ENCODE measurements at regions not wholly inside any gene's neighbourhood (a gene's known extent, or its start where the extent isn't known, plus 50 kb on each side); places are given as distances from the start of the nearest gene placed in this dataset.

DNA sequence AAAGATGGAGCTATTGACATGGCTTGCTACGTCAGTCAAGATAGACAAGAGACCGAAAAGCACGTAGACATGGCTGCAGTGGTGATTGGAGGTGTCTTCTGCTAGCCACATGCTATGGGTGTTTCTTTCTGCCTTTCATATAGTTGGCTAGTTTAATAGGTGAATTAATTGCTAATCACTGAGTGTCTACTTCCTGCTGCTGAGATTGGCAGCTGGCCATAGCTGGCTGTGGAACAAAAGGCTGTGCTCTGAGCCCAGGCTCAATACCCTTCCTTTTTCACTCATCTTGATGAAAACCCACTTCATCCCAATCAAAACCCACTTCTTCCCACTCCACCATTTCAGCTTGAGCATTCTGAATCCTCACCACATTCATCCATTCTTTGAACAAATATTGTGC is 221.4 kb upstream of the MAF start:
- TF ChIP-seq, protein P1, sequence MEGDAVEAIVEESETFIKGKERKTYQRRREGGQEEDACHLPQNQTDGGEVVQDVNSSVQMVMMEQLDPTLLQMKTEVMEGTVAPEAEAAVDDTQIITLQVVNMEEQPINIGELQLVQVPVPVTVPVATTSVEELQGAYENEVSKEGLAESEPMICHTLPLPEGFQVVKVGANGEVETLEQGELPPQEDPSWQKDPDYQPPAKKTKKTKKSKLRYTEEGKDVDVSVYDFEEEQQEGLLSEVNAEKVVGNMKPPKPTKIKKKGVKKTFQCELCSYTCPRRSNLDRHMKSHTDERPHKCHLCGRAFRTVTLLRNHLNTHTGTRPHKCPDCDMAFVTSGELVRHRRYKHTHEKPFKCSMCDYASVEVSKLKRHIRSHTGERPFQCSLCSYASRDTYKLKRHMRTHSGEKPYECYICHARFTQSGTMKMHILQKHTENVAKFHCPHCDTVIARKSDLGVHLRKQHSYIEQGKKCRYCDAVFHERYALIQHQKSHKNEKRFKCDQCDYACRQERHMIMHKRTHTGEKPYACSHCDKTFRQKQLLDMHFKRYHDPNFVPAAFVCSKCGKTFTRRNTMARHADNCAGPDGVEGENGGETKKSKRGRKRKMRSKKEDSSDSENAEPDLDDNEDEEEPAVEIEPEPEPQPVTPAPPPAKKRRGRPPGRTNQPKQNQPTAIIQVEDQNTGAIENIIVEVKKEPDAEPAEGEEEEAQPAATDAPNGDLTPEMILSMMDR (conservative IDR thresholded peaks at IDR 0.05; ENCODE audit: low read depth, low read length), result no peak
- H3K4me3 ChIP-seq (ENCODE audit: low read depth, low read length), result no peak overlapping the region
- no peak for DNase-seq (ENCODE audit: low read depth)

DNA sequence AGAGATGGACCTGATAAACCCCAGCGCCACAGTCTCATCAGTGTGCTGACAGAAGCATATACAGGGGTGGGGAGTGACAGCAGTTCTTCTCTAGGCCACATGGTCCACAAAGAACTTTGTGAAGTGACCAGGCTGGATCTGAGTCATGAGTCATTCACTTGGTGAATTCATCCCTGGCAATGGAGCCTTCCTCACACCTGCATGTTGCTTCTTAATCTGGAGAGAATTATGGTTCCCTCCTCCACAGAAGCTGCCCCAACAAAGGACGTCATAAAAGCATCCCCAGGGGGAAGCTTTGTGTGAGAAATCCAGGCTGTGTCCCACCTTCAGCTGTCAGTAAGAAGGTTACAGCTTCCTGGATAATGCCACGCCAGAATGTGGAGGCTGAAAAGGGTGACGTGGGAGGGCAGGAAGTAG is 215.6 kb upstream of the MAF start:
- no peak for DNase-seq (ENCODE audit: low read depth)
- TF ChIP-seq, protein P1 (conservative IDR thresholded peaks at IDR 0.05; ENCODE audit: low read depth, low read length), result no peak
- H3K4me3 ChIP-seq (ENCODE audit: low read depth, low read length), result no peak overlapping the region

DNA sequence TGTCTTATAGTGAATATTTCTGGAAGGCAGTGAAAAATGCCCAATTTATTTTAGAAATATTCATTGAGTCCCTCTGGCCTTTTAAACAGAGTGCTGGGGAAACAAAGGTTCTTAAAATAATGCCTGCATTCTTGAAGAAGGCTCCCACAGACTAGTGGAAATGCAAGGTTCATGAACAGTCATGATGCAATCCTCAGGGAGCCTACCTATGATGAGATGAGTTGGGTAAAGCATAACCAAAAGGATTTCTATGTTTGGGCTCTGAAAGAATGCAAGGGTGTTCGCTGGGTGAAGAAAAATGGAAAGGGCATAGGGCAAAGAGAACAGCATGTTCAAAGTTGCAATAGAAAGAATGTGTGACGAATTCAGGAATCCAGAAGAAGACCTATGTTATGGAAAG is 214.5 kb upstream of the MAF start:
- H3K4me3 ChIP-seq (ENCODE audit: low read depth, low read length), result no peak overlapping the region
- TF ChIP-seq, protein P1 (conservative IDR thresholded peaks at IDR 0.05; ENCODE audit: low read depth, low read length), result no peak
- DNase-seq (ENCODE audit: low read depth), result no peak

DNA sequence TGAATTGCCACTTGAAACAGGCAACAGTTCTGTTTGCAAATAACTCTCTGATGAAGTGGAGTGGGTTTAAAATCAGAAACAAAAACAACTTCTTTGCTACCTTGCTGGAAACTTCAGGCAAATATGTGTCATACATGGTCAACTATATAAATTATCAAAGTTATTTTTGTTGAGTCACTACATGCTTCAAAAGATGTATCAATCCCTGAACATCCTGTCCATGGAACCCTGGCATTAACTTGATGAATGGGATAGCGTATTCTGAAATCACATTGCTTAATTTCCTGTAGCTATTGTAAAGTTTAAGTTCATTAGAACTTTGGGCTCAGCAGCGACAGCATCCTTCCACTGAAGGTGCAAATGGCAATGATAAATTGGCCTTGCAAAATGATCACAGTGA is 213.6 kb upstream of the MAF start:
- no peak for DNase-seq (ENCODE audit: low read depth)
- TF ChIP-seq, protein P1 (conservative IDR thresholded peaks at IDR 0.05; ENCODE audit: low read depth, low read length), result no peak
- no peak overlapping the region for H3K4me3 ChIP-seq (ENCODE audit: low read depth, low read length)

DNA sequence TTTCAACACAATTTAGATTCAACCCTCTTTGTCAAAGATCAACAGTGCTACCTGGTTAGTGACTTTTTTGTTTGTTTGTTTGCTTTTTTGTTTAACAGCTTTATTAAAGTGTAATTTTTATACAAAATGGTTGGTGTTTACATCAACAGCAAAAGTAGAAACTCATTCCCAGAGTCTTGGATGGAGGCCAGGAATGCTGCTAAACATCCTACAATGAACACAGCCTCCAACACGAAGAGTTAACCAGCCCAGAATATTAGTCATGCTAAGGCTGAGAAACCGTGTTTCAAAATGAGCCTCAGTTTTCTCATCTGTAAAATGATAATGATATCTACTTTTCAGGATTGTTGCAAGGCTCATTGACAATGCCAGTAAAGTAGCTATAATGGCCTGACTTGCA is 211.0 kb upstream of the MAF start:
- H3K4me3 ChIP-seq (ENCODE audit: low read depth, low read length), result no peak overlapping the region
- peak; percentile 21 for DNase-seq (ENCODE audit: low read depth)
- TF ChIP-seq, protein P1 (conservative IDR thresholded peaks at IDR 0.05; ENCODE audit: low read depth, low read length), result no peak

DNA sequence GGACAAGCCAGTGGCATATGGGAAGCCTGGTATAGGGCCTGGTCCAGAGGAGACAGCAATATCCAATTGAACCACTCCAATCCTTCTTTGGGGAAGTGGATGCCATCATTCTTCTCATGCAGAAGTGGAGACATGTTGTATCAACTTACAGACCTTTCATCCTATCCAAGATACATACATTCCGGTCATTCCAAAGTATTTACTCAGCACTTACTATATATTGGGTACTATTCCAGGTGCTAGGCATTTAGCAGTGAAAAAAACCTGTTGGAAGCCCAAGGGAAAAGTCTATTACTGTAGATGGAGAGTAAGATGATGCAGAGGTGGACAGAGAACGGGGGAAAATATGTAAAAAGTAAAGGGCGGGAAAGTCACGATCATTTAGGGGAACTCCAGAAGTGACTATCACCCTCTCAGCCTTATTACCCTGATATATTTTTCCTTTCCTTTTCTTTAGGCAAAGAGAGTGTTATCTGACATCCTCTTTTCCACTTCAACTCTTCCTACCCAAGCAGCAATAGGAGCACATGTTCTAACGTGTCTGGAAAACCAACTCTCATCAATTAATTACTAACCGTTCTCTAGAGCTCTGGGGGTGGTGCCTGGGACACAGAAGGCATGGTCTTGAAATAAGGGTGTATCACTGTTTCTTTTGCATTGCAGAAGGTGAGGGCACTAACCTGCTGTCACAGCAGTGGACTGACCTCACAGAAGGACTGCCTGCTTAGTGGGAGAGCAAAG is 210.1 kb upstream of the MAF start:
- TF ChIP-seq, protein P1 (conservative IDR thresholded peaks at IDR 0.05; ENCODE audit: low read depth, low read length), result no peak
- H3K4me3 ChIP-seq (ENCODE audit: low read depth, low read length), result no peak overlapping the region
- DNase-seq (ENCODE audit: low read depth), result peak; percentile 13

DNA sequence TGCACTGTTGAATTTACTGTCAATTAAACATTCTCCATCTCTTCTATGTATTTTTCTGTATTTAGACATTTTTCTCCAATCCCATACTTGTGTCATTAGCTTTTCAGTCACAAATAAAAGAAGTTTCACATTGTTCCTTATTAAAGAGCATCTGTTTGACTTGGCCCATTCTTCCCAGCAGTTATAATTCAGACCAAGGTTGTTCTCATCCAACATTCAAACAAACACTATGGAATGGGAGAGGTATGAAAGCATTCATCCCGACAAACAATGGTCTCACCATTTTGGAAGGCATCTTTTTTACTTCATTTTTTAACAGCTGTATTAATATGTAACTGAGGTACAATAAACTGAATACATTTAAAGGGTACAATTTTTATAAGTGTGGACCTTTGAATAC is 208.8 kb upstream of the MAF start:
- no peak overlapping the region for H3K4me3 ChIP-seq (ENCODE audit: low read depth, low read length)
- TF ChIP-seq, protein P1 (conservative IDR thresholded peaks at IDR 0.05; ENCODE audit: low read depth, low read length), result no peak
- DNase-seq (ENCODE audit: low read depth), result no peak
